LNCaP clone FGC (cell line): ENCODE measurements at regions not wholly inside any gene's neighbourhood (a gene's known extent, or its start where the extent isn't known, plus 50 kb on each side); places are given as distances from the start of the nearest gene placed in this dataset.

ENCODE experiments used
- DNase-seq: peaks from one replicate; pipeline ENCODE4 v3.0.0-alpha.2; 2011; ENCODE audit warnings: low read depth
- H3K4me3 ChIP-seq: 2 replicates; pipeline ENCODE4 v1.5.1; 2011; ENCODE audit warnings: mild to moderate bottlenecking, low read depth, low read length, control low read depth
- TF ChIP-seq, protein P1 (sequence below): IDR thresholded peaks from 2 replicates; pipeline ENCODE4 v1.5.1; 2012; ENCODE audit warnings: mild to moderate bottlenecking; ENCODE audit not compliant: control insufficient read depth, insufficient read depth; ENCODE audit errors: extremely low read depth

- H3K4me3 ChIP-seq, result no peak overlapping the region
- DNase-seq, result no peak
- TF ChIP-seq, protein P1, sequence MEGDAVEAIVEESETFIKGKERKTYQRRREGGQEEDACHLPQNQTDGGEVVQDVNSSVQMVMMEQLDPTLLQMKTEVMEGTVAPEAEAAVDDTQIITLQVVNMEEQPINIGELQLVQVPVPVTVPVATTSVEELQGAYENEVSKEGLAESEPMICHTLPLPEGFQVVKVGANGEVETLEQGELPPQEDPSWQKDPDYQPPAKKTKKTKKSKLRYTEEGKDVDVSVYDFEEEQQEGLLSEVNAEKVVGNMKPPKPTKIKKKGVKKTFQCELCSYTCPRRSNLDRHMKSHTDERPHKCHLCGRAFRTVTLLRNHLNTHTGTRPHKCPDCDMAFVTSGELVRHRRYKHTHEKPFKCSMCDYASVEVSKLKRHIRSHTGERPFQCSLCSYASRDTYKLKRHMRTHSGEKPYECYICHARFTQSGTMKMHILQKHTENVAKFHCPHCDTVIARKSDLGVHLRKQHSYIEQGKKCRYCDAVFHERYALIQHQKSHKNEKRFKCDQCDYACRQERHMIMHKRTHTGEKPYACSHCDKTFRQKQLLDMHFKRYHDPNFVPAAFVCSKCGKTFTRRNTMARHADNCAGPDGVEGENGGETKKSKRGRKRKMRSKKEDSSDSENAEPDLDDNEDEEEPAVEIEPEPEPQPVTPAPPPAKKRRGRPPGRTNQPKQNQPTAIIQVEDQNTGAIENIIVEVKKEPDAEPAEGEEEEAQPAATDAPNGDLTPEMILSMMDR, result no peak
Observed at GRCh38 chr6:137654365-137654981, 160.3 kb upstream of the OLIG3 start.

DNA sequence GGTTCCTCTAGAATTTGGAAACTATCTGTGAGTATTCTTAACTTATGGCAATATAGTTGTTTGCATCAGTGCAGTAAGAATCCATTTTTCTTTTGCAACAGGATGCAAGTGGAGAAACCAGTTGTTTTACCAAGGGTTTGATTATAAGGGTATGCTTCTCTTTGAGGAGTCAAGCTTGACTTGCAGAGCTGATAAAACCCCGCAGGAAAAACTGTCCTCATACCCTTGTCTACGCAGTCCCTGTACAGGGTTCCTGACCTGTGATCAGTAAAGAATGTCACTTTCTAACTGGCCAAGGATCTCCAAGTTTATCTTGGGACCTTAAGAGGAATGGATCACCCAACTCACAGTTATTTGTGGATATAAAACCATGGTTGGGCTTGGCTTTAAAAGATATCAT is 161.1 kb upstream of the OLIG3 start:
- TF ChIP-seq, protein P1, result no peak
- H3K4me3 ChIP-seq, result no peak overlapping the region
- no peak for DNase-seq

DNA sequence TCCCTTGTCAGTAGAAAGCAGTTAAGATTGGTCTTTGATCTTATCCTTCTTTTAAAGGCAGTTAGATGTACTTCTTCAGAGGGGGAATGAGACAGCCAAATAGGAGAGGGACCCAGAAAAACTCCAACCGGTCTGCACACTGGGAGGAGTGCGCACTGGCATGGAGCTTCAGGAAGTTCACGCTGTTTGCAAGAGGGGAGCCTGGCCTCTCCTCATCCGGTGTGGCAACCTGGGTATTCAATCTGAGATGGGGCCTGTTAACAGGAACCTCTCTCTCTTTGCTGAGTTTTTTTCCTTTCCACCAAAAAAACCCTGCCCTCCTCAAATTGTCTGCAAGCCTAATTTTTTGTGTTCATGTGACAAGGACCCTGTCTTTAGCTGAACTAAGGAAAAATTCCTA is 162.5 kb upstream of the OLIG3 start:
- TF ChIP-seq, protein P1, result no peak
- H3K4me3 ChIP-seq, result no peak overlapping the region
- no peak for DNase-seq

GRCh38 chr6:137657351-137657911 is 163.2 kb upstream of the OLIG3 start:
- H3K4me3 ChIP-seq, result no peak overlapping the region
- DNase-seq, result no peak
- TF ChIP-seq, protein P1, result no peak

DNA sequence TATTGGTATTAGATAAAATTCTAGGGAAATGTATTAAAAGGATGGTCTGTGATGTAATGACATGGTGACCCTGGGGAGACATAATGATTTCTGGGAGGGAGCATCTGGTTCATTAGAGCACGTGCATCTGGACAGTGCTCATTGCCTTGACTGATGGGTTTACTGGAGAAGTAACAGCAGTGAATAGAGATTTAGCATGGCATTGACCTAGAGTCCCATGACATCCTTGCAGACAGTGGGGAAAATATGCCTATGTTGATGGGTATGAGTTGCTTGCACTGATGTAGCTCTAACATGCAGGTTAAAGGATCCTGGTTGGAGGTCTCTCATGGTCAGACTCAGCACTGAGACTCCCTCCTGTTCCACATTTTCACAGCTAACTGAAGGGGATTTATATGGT is 164.1 kb upstream of the OLIG3 start:
- no peak overlapping the region for H3K4me3 ChIP-seq
- TF ChIP-seq, protein P1, result no peak
- DNase-seq, result no peak

DNA sequence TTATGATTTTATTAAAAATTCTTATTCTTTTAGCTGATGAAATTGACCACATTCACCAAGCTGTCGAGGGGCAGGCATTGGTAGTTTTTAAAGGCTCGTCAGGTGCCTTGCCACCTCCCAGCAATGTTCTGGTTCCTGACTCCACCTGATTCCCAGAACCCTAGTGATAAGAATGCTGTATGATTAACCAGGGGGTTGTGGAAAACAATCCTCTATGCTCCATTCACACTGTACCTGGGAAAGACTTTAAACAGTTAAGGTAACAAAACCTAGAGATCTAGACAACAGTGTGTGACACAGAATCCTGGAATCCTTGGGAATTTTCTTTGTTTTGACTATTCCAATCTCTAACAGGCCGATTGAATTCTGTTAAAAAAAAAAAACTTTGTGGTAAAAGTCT is 165.7 kb upstream of the OLIG3 start:
- DNase-seq, result no peak
- TF ChIP-seq, protein P1, result no peak
- no peak overlapping the region for H3K4me3 ChIP-seq

- H3K4me3 ChIP-seq, result no peak overlapping the region
- no peak for DNase-seq
- TF ChIP-seq, protein P1, result no peak
Observed at GRCh38 chr6:137660296-137660731, 166.1 kb upstream of the OLIG3 start.
